HG02938 (cell line): ENCODE measurements at regions not wholly inside any gene's neighbourhood (a gene's known extent, or its start where the extent isn't known, plus 50 kb on each side); places are given as distances from the start of the nearest gene placed in this dataset.

Source experiments
- ATAC-seq: cut with Tn5 transposase; IDR thresholded peaks from one replicate; pipeline ENCODE4 v1.9.1; 2021; ENCODE audit warnings: mild to moderate bottlenecking, moderate library complexity; ENCODE audit not compliant: unreplicated experiment

GRCh38 chr2:18800240-18800971 is 211.0 kb upstream of the NT5C1B start:
- ATAC-seq: no peak

- no peak for ATAC-seq
These were observed 210.0 kb upstream of the NT5C1B start for GRCh38 chr2:18799397-18799796.

GRCh38 chr2:18797133-18797845 is 207.9 kb upstream of the NT5C1B start:
- no peak for ATAC-seq

- no peak for ATAC-seq
These were observed 206.5 kb upstream of the NT5C1B start for GRCh38 chr2:18795906-18796305.

GRCh38 chr2:18792684-18793083 is 203.3 kb upstream of the NT5C1B start:
- no peak for ATAC-seq

GRCh38 chr2:18792226-18792629 is 202.9 kb upstream of the NT5C1B start:
- no peak for ATAC-seq

- ATAC-seq: no peak
These were observed 201.9 kb upstream of the NT5C1B start for GRCh38 chr2:18791172-18791797.

GRCh38 chr2:18790509-18791171 is 201.3 kb upstream of the NT5C1B start:
- no peak for ATAC-seq

GRCh38 chr2:18788592-18788991 is 199.2 kb upstream of the NT5C1B start:
- ATAC-seq: no peak

- no peak for ATAC-seq
These were observed 198.4 kb upstream of the NT5C1B start for GRCh38 chr2:18787726-18788125.

GRCh38 chr2:18784245-18784644 is 194.9 kb upstream of the NT5C1B start:
- ATAC-seq: no peak

- no peak for ATAC-seq
These were observed 192.3 kb upstream of the NT5C1B start for GRCh38 chr2:18781541-18782280.

- no peak for ATAC-seq
These were observed 188.0 kb upstream of the NT5C1B start for GRCh38 chr2:18777250-18777812.

GRCh38 chr2:18771212-18771611 is 181.8 kb upstream of the NT5C1B start:
- ATAC-seq: no peak

- ATAC-seq: no peak
These were observed 174.0 kb upstream of the NT5C1B start for GRCh38 chr2:18763338-18763737.

GRCh38 chr2:18762667-18763066 is 173.3 kb upstream of the NT5C1B start:
- ATAC-seq: no peak

- no peak for ATAC-seq
These were observed 164.9 kb upstream of the NT5C1B start for GRCh38 chr2:18754286-18754685.

- no peak for ATAC-seq
These were observed 164.4 kb upstream of the NT5C1B start for GRCh38 chr2:18753722-18754121.

GRCh38 chr2:18752667-18753422 is 163.5 kb upstream of the NT5C1B start:
- ATAC-seq: no peak

GRCh38 chr2:18752022-18752493 is 162.7 kb upstream of the NT5C1B start:
- ATAC-seq: no peak
